A549 (cell line): ENCODE measurements at regions not wholly inside any gene's neighbourhood (a gene's known extent, or its start where the extent isn't known, plus 50 kb on each side); places are given as distances from the start of the nearest gene placed in this dataset.

Source experiments
- HOXB5 ChIP-seq: fragments of 250-450 bp; sonication (Bioruptor Pico); IDR thresholded peaks from 2 replicates; pipeline ENCODE4 v1.5.0; 2020; ENCODE audit warnings: mild to moderate bottlenecking, moderate library complexity
- POLR2A ChIP-seq: IDR thresholded peaks from 2 replicates; pipeline ENCODE4 v1.6.1; 2012; ENCODE audit warnings: mild to moderate bottlenecking, low read length
- ZNF302 ChIP-seq: fragments of 250-450 bp; sonication (Bioruptor Pico); IDR thresholded peaks from 2 replicates; pipeline ENCODE4 v1.9.0; 2021; ENCODE audit warnings: inconsistent platforms, mild to moderate bottlenecking, moderate library complexity

- TF ChIP-seq POLR2A = no peak
- no peak for TF ChIP-seq ZNF302 (CRISPR knock-in tag)
- TF ChIP-seq HOXB5 (CRISPR knock-in tag) = no peak
Measured at GRCh38 chr10:30759423-30759822, 129.9 kb upstream of the LYZL2 start.
